NT2/D1 (cell line): ENCODE measurements at regions not wholly inside any gene's neighbourhood (a gene's known extent, or its start where the extent isn't known, plus 50 kb on each side); places are given as distances from the start of the nearest gene placed in this dataset.

Source experiments
- SUZ12 ChIP-seq: IDR thresholded peaks from 2 replicates; pipeline ENCODE4 v1.6.1; 2011; ENCODE audit not compliant: insufficient read length, insufficient read depth; ENCODE audit errors: extremely low read depth
- YY1 ChIP-seq: IDR thresholded peaks from 2 replicates; pipeline ENCODE4 v1.6.1; 2011; ENCODE audit not compliant: insufficient read length, insufficient read depth
- ZNF274 ChIP-seq: IDR thresholded peaks from 2 replicates; pipeline ENCODE4 v1.6.1; 2011; ENCODE audit warnings: mild to moderate bottlenecking, low read depth, low read length

DNA sequence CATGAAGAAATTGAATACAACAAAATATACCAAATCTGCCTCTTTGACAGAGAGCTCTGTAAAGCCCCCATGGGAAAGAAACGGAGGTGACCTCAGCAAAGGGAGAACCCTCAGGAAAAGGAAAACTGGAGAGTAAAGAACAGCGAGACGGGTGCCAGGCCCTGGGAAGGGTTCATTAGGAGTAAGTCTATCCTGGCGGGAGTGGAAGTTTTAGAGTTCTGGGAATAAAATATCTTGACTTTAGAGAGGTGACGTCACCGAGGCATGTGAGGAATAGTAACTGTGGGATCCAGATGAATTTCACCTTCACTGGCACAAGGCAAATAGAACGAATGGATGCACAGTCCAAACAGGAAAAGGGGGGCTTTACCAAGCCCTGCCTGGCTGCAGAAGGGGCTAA is 362.8 kb upstream of the IGFBP3 start:
- TF ChIP-seq YY1, result no peak
- TF ChIP-seq ZNF274, result no peak
- no peak for TF ChIP-seq SUZ12
